Skin of body (tissue), 1 donor: ENCODE measurements at regions not wholly inside any gene's neighbourhood (a gene's known extent, or its start where the extent isn't known, plus 50 kb on each side); places are given as distances from the start of the nearest gene placed in this dataset.

Experiments used
- DNase-seq: peaks from one replicate; lab custom pipeline; 2025; lab: John Stamatoyannopoulos, UW

DNA sequence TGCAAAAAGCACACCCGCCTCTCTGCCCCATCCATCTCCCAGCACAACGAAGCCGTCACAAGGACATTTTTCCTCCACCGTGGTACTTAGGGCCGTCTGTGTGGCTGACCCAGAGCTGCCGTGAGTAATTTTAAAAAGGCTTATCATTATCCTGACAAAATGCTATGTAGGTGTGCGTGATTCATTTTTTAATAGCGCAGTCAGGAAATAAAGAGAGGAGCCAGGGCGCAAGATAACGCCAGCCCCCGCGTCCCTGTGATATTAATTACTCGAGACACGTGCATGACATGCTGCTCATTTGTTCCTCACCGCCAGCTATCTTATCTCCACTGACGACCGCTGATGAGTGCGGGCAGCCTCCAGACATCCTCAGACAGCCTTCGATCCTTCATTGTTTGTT lies 332.7 kb upstream of the PFKP start:
- no peak for DNase-seq

- no peak for DNase-seq
Measured at GRCh38 chr10:2733278-2733963, 333.9 kb upstream of the PFKP start.

GRCh38 chr10:2731940-2732339 lies 335.4 kb upstream of the PFKP start:
- DNase-seq = no peak

DNA sequence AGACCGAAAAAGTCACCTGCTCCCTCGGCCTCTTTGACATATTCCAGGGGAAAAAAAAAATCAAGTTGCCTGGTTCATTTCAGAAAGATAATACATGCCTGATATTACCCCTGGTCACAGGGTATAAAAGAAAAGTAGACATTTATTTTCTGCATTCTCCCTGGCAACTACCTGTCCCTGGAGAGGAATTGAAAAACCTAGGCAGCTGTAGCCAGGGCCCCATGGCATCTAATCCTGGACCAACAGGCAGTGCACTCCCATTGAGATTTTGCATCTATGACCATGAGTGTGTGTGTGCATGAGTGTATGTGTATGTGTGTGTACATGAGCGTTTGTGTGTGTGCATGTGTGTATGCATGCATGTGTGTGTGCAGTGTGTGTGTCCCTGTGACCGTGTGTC lies 338.2 kb upstream of the PFKP start:
- no peak for DNase-seq

DNA sequence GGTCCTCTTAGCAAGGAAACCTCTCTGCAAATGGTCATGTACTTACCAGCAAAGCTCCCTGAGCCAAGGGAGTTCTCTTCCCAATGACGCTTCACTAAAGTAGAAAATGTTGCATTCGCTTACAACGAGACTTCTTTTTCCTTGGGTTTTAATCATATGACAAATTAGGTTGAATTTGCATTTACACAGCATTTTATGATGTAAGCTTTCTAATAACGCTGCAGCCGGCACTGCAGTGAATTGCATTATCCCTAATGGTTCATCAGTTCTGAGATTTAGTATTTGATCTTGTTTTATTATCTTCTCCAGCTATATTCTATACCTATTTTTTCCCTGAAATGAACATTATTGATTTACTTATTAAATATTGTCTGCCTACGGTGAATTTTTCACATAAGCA lies 339.3 kb upstream of the PFKP start:
- DNase-seq = no peak

DNA sequence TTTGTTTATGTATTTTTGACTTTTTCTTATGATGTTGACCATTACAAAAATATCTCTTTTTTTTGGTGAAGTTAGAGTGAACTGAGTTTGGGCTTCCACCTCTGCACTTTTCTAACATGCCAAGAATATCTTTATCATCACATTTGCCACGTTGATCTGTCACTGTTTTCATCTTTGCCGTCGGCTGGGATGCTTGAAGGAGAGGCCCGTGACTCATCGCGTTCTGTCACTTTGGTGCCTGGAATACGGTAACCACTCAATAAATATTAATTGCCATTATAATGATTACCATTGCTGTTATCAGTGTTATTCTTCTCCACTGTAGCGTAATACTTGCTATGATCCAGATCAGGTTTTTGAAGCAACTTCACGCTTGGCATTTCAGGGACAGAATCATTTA lies 350.8 kb upstream of the PFKP start:
- DNase-seq = no peak

- DNase-seq = no peak
Measured at GRCh38 chr10:2714597-2714996, 352.8 kb upstream of the PFKP start.

- no peak for DNase-seq
Measured at GRCh38 chr10:2703953-2704352, 363.4 kb upstream of the PFKP start.

DNA sequence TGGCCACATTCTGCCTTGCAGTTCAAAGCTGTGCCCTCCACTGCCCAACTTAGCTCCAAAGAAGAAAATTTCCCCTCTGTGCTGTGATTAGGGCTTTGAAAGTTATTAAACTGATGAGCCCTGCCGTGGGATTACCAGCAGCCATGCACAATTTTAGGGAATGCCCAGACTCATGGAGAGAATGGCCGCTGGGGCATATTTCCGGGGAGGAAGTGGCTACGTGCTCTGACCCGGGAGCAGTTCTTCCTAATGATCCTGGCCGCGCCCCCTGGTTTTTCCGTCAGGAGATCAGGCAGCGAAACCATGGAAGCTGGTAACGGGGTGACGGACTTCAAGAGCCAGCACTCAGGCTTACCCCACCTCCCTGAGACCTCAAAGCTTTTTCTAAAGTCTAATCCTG lies 365.5 kb upstream of the PFKP start:
- DNase-seq = no peak

- no peak for DNase-seq
Measured at GRCh38 chr10:2700626-2701305, 366.6 kb upstream of the PFKP start.

GRCh38 chr10:2688958-2689357 lies 378.4 kb upstream of the PFKP start:
- no peak for DNase-seq

DNA sequence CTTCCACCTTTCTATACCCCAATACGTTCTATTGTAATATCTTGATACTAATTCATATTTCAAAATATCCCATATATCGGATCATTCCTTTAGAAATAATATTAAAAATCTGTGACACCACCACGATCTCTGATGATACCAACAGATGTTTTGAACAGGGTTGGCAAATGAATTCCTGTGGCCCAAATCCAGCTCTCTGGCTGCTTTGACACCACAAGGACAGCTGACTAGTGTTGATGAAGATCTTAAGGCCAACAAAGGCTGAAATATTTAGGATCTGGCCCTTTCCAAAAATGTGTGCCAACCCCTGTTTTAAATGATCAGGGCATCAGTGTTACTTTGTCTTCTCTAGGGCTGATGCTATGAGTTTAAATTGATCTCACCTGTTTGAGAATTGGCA lies 380.7 kb upstream of the PFKP start:
- DNase-seq = no peak

DNA sequence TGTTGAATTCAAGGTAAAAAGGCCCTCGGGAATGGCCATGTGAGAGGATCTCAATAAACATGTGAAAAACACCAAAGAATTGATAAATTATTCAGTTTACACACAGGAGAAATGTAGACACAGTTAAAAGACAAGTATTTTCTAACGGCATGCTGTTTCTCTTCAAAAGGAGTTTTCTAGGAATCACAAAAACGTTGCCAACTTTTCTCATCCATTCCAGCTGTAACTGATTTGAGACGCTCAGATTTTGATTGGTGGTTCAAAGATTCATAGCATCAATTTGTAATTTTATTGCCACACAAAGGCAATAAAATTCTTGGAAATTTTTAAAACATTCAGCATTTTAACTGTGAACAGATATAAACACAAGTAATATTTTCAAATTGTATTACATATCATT lies 384.9 kb upstream of the PFKP start:
- DNase-seq = peak; percentile 84

GRCh38 chr10:2681891-2682290 lies 385.5 kb upstream of the PFKP start:
- DNase-seq = no peak

GRCh38 chr10:2680821-2681220 lies 386.5 kb upstream of the PFKP start:
- peak; percentile 34 for DNase-seq

DNA sequence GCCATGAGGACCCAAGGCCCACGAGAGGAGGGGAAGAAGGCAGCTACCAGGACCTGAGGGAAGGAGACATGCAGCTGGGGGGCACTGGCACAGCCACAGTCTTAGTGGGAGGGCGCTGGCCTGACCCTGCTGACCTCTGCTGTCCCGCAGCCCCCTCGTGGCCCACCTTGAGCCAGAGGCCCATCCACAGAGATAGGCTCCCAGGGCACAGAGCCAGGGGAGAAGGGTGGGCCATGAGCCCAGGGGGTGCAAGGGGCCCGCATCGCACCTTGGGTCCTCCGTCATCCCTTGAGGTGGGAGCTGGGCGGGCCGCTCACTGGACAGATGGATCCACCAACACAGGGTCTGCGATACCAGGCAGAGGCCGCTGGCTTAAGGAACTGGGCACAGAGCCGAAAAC lies 387.7 kb upstream of the PFKP start:
- DNase-seq = no peak

- DNase-seq = no peak
Measured at GRCh38 chr10:2676455-2676854, 390.9 kb upstream of the PFKP start.

DNA sequence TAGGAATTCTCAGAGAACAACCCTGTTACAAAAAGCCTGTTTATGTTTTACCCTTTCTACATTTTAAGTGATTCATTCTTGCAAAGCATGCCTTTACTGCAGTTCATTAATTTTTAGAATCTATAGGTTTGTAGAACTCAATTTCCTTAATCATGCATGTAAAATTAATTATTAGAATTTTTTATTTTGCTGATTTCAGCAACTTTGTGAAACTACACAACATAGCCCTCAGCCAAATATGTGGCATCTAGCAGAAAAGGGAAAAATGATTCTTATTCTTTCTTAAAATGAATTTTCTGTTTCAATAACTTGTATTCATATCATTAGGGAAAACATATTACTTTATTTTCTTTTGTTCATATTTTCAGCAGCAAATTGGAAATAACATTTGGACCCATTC lies 392.9 kb upstream of the PFKP start:
- no peak for DNase-seq

DNA sequence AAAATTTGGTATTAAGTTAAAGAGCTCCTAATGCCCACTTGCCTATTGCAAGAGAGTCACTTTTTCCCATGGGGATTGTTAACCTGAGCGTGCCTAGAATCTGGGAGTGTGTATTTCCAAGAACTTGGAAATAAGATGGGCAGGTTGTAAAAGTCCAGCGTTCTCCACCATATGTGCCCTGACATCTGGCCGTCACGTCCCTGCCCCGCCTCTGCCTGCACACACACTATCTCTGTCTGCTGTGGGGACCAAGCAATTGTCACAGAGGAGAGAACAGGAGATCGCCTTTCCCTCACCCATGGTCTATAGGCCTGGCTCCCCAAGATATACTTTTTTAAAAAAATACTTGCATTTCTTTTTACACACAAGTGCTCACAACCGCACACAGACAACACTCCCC lies 396.5 kb upstream of the PFKP start:
- no peak for DNase-seq

- no peak for DNase-seq
Measured at GRCh38 chr10:2665772-2666171, 401.6 kb upstream of the PFKP start.

- no peak for DNase-seq
Measured at GRCh38 chr10:2660276-2660675, 407.1 kb upstream of the PFKP start.

- DNase-seq = no peak
Measured at GRCh38 chr10:2659660-2660209, 407.6 kb upstream of the PFKP start.

GRCh38 chr10:2658780-2659179 lies 408.6 kb upstream of the PFKP start:
- DNase-seq = no peak
